HG03521 (cell line): ENCODE measurements at regions not wholly inside any gene's neighbourhood (a gene's known extent, or its start where the extent isn't known, plus 50 kb on each side); places are given as distances from the start of the nearest gene placed in this dataset.

Experiments used
- ATAC-seq: cut with Tn5 transposase; IDR thresholded peaks from one replicate; pipeline ENCODE4 v1.9.1; 2021; ENCODE audit warnings: mild to moderate bottlenecking, moderate library complexity; ENCODE audit not compliant: unreplicated experiment

DNA sequence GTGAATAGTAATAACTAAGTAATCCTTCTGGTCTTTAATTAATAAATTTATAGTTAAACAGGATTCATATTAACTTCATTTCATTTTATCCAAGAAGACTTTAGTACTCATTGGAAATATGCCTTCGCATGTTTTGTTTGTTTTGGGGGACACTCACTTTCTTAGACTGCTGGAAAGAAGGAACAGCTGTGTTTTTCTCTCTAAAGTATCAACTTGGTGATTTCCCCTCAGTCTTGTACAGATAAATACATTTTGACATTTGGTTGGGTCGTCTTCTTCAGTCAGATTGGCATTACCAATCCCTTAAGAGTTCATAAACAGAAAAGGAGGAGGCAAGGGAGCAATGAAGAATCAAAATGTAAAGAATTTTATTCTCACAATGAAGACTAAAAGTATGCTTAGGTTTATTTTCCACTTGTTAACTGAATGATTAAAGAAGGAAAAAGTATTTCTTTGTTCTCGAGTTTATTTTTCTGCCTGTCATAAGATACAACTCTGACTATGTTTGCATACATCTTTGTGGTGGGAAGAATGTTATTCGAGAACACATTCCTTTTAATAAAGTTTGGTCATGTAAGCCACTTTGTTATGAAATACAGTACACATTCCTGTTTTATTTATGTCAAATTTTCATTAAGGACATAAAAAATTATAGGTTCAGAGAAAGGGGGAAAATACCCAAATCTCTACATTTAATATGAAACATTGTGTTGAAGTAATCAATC, 140.2 kb downstream of the GMNC start:
- ATAC-seq = no peak

- peak; percentile 80 for ATAC-seq
These were observed 141.2 kb downstream of the GMNC start for GRCh38 chr3:190721330-190721729.

DNA sequence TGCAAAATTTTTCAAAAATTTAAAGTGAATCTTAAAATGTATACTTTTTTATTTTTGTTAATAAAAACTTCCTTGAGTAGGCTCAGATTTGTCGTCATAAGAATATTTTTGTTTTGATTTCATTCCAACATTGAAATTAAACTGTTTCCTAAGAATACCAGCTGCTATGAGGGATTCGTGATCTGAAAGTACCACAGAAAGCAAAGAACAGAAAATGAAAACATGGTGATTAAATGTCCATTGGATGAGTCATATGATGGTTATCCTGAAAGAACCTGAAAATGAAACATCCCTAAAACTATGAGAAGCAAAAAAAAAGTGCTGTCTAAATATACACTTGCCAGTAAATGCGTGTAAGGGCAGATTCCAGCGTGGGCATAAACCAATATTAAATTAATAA, 143.8 kb downstream of the GMNC start:
- ATAC-seq = no peak

DNA sequence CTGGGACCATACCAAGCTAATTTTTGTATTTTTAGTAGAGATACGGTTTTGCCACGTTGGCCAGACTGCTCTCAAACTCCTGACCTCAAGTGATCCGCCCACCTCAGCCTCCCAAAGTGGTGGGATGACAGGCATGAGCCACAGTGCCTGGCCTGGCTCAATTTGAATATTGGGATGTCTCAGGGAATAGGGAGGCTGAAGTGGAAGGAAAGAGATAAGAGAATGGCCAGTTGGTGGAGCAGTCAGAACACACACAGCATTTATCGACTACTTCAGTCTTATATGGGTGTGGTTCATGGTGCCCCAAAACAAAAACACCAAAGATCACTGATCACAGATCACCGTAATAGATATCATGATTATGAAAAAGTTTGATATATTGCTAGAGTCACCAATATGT, 144.4 kb downstream of the GMNC start:
- no peak for ATAC-seq

DNA sequence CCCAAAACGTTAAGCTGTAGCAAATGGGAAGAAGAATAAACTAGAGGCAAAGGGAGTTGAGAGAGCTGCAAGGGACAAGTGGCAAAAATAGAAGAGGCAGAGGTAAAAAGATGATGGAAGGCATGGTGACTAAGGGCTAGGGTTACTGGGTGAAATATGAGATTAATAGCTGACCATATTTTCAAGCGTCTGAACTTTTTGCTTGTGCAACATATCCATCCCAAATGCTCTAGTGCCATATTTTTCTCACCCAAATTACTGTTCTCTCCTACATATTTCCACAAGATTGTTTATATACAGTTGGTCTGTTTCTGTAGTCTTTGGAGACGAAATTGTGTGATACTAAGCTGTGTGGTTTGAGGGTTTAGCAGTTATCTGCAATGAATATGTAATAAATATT, 145.5 kb downstream of the GMNC start:
- no peak for ATAC-seq

DNA sequence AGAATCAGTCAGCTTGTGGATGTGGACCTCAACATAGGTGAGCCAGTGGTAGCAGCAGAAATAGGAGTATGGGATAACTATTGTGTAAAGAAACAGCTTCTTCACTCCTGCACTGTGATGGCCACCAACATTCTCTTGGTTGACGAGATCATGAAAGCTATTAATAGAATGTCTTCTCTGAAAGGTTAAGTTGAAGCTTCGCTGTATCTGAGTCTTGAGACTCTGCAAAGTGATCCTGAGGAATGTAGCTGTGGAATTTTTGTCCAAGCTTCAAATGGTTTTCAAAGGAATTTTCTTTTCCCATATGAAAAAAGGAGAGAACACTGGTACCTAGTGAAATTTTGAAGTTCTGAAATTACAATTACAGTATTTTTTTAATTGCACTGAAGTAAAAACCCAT, 146.3 kb downstream of the GMNC start:
- ATAC-seq = no peak

DNA sequence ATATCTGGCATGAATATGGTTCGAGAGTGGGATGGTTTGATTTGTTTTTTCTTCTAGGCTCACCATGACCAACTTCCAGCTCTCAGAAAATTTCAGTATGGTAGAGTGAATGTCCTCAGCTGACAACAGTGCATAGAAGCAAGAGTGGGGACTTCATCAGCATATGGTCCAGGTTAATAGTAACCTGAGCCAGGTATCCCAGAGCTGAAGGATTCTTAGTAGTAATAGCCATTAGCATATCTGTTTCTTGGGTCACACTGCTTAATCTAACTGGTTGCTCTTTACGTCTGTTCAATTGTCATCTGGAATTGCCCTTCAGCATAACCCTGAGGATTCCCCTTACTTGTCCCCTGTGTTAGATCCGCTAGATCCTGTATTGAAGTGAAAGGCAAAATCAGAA, 151.8 kb downstream of the GMNC start:
- ATAC-seq = no peak

DNA sequence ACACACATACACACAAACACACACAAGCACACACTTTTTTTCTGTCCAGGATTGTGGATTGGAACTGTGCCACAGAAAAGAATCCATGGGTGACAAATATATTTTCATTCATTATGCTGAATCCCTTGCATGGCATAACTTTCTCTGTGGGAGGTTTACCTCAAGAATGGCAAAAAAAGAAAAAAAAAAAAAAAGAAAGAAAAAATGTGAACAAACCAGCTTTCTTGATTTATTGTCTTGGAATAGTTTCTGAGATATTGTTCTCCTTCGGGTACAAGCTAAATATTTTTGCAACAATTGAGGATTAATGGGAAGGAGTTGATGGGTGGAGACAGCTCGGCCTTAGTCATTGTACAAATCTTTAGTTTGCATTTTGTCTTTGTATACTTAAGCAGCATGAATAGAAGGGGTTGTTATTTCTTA, 153.1 kb downstream of the GMNC start:
- ATAC-seq = no peak
